HG02763 (cell line): ENCODE measurements at regions not wholly inside any gene's neighbourhood (a gene's known extent, or its start where the extent isn't known, plus 50 kb on each side); places are given as distances from the start of the nearest gene placed in this dataset.
A peak's percentile ranks its signal among the peaks of the same experiment; 100 is the strongest.

Experiments
- ATAC-seq: cut with Tn5 transposase; IDR thresholded peaks from one replicate; pipeline ENCODE4 v1.9.1; 2021; ENCODE audit warnings: mild to moderate bottlenecking, moderate library complexity; ENCODE audit not compliant: unreplicated experiment

DNA sequence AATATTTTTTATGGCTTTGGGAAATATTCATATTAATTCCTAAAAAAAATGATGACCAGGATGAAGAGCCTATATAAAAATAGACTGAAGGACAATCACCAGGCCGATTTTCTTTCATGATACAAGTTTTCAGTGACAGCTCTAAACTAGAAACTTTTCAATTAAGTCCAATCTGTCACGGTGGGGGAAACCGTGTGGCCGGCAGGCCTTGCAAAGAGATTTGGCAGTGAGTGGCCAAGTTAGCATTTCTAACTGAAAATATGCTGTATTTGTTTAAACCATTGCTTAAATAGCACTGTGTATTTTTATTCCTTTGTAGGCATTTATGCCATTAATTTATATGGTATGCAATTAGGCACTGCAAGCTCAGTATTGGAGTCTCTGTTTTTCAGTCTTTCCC lies 294.5 kb upstream of the NRIP1 start:
- ATAC-seq = no peak

DNA sequence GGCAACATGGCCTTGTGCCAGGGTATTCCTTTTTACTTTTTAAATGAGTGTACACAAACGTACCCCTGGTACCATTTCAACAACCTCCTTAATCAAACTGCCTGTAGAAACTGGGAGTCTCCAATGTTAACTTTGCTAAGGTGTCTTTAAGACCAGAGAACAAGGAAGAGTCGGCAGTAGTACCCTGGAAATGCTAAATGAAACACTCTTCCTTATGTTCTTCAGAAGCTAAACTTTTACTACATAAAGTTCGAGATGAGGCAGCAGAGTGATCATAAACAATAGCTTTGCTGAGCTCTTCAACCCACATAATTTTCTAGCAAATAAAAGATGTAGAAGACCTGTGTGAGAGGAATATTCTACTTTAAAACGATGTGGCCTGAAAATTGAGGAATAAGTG lies 297.7 kb upstream of the NRIP1 start:
- no peak for ATAC-seq

- no peak for ATAC-seq
Measured at GRCh38 chr21:15363921-15364320, 299.1 kb upstream of the NRIP1 start.

DNA sequence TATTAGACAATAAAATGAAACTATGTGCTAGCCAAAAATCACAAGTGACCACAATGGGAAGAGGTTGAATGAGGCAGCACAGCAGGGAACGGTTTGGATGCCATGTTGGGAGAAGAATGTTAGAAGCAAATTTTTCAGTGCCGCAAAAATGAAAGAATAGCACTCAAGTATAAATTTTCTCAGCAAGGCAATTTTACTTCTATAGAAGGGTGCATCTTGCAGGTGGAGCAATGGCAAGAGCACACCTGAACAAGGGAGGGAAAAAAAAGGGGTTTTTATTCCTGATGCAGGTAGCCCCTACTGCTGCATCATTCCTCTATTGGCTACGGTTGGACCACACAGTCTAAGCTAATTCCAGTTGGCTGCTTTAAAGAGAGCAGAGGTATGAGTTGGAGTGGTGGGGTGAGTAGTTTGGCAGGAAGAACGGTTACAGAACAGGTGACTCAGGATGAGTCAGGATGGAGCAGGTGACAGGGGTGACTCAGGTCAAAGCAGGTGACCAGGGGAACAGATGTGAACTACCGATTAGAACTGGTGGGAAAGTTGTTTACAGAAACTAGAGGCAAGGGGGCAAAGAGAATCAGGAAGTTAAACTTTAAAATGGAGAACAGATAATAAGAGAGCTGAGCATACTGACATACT lies 301.1 kb upstream of the NRIP1 start:
- no peak for ATAC-seq

DNA sequence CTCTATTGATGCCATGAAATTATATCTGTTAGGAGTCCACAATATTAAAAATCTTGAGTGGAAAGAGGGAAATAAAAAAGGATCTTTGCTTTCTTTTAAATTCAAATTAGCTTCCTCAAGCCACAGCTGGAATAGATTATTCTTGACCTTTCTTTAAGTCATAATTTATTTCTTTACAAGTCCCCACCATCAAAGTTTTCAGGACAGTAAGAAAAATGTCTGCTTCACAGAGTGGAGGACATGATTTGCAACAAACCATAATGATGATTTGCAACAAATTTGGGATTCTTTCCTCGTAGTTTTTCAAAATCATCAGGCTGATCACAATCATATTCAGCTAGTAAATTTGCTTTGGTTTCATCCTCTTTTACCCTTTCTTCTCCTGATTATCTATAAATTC lies 301.8 kb upstream of the NRIP1 start:
- ATAC-seq = no peak

- no peak for ATAC-seq
Measured at GRCh38 chr21:15367061-15367626, 302.3 kb upstream of the NRIP1 start.

DNA sequence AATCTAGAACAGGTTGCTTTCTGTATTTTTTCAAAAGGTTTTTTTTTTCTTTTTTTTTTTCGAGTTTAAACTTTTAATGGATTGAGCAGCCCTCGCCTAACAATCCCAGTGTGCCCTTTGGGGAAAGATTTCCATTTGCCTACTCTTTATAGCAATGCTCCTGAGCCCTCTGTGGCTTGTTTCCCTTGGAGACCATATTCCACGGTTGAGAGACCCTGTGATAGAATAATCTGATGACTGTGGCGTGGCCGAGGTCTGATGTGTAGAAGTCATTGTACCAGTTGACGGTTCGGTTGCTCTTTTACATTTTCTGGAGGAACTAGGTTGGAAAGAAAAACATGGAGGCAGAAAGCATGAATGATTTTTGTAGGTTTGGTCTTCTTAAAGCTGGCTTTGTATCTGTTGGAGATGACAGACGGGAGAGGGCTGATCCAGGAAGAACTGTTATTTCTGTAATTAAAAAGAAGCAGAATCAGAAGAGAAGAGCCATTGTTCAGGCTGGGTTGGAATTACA lies 305.7 kb upstream of the NRIP1 start:
- no peak for ATAC-seq

DNA sequence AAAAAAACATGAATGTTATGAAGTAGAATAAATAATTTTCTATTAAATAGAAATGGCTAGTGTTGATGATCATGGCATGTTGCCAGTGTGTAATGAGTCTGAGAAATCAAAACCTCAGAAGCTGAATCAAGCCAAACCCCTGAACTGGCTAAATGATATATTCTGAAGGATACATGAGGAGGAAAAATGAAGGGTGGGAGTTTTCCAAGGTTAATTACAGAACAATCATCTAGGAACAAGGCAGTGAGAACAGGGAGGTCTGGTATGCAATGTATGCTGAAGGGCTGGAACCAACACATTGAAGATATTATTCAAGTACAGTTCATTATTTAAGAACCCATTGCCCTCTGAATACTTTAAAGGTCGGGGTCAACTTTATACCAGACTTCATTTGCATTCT lies 309.1 kb upstream of the NRIP1 start:
- no peak for ATAC-seq

DNA sequence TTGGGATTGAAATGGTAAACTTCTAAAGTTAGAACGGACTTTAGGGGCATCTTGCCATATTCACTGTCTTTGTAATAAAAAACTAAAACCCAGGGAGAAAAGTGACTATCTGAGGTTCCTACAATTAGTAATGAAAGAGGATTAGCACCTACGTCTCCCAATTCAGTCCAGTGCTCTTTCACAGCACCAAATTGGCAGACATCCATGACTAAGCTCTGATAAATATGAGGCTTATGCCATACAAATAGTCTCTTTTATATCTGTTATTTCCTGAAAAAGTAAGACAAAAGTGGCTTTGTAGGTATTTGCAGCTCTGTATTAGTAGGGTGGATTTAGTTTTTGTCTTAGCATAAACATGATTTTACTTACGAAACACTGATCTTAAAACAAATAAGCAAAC lies 315.0 kb upstream of the NRIP1 start:
- ATAC-seq = no peak

DNA sequence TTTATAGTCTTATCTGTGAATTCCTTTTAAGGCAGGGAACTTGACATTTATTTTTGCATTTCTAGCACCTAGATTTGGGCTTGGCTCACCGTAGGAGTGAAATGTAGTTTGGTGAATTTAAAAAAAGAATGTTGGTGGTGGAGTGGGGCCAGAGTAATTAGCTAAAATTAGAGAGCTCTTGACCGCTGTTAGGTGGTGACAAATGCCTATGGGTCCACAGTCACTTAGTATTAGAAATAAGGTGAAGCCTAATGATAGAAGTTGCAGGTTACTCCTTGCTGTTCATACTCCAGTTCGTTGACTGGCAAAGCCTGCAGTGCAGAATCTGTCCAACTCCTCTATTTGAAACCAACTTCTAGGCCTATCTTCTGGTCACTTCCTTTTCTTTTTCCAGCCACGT lies 318.8 kb upstream of the NRIP1 start:
- ATAC-seq = no peak

DNA sequence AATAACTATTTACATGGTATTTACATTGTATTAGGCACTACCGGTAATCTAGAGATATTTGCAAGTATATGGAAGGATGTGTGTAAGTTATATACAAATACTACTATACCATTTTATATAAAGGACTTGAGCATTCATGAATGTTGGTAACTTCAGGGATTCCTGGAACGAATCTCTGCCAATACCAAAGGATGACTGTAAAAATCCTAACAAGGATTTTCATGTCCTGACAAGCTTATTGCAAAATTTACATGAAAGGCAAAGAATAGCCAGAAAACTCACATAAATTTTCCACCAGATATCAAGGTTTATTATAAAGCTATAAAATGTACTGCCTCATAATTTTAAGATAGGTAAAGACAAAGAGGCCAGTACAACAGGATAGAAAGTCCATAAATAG lies 325.2 kb upstream of the NRIP1 start:
- ATAC-seq = no peak

GRCh38 chr21:15397258-15397657 lies 332.5 kb upstream of the NRIP1 start:
- no peak for ATAC-seq

GRCh38 chr21:15400905-15401304 lies 328.9 kb upstream of the USP25 start:
- ATAC-seq = no peak

DNA sequence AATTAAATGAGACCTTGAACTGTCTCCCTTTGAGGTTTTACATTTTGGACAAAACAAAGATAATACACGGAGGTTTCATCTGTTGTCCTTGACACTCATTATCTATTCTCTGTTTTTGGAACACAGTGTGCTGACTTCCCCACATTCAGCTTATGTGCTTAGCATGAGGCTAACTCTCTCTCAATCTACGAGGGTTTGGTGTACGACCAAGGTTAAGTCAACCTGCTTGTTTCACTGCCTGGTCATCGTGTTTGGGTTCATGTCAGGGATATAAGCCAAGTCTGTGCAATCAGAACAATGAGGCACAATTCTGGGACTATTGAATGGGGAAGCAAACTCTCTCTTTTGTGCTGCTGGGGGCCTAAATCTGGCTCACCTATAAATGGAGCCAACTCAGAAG lies 328.5 kb upstream of the USP25 start:
- no peak for ATAC-seq

DNA sequence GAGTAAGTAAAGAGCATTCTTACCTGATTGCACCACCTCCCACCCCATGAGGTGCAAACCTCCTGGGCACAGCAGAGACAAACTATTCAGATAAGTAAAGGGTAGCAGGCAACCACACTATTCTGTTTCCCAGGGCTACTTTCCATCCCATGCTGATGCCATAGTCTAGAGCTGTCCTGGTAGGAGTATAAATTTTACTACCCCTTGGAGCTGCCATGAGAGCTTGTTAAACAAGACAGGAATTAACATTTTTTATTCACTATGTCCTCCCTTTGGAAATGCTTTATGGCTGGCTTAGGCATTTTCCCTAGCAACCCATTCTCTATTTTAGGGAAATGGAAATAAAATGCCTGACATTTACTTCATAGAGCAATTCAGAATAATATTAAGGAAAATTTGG lies 324.6 kb upstream of the USP25 start:
- no peak for ATAC-seq

GRCh38 chr21:15406791-15407190 lies 323.0 kb upstream of the USP25 start:
- ATAC-seq = no peak

GRCh38 chr21:15407585-15407984 lies 322.2 kb upstream of the USP25 start:
- ATAC-seq = no peak

DNA sequence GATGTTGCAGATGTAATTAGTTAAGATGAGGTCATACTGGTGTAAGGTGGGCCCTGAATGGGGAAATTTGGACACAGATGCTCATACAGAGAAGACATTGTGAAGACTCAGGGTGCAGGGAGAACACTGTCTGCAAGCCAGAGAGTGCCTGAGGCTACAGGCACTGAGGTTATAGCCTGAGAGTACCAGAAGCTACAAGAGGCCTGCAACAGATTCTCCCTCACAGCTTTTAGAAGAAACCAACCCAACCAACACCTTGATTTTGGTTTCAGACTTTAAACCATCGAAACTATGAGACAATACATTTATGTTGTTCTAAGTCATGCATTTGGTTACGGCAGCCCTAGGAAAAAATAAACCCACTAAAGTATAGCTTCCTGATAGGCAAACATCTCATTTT lies 321.7 kb upstream of the USP25 start:
- ATAC-seq = peak; percentile 83

- no peak for ATAC-seq
Measured at GRCh38 chr21:15409031-15409430, 320.8 kb upstream of the USP25 start.

DNA sequence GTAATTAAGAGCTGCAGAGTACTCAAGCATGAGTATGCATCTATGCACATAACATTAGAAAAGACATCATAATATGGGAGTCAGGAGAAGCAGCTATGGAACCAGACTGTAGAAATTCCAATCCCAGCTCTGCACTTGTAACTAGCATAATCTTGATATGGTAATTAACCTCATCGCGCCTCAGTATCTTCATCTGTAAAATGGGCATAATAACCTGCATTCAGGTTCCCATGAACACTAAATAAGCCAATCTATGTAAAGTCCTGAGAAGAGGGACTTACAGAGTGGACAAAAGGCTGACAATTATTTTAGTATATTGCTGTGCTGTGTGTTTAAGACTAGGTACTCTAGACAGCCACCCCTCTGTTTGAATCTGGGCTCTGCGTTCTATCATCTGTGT lies 318.9 kb upstream of the USP25 start:
- no peak for ATAC-seq

GRCh38 chr21:15414057-15414456 lies 315.7 kb upstream of the USP25 start:
- no peak for ATAC-seq

GRCh38 chr21:15415541-15416261 lies 314.1 kb upstream of the USP25 start:
- ATAC-seq = no peak
